ENCODE measurements at regions not wholly inside any gene's neighbourhood (a gene's known extent, or its start where the extent isn't known, plus 50 kb on each side); places are given as distances from the start of the nearest gene placed in this dataset.

GRCh38 chr6:67361264-67361663 is 1273.8 kb upstream of the ADGRB3 start (continued):
- TF ChIP-seq POLR2B (IDR thresholded peaks at IDR 0.05; ENCODE audit: low read depth, partially characterized antibody) (no peak), HMG20A (CRISPR knock-in tag; conservative IDR thresholded peaks at IDR 0.05) (no peak), MBD2 (IDR thresholded peaks at IDR 0.05; ENCODE audit: borderline replicate concordance, low read depth) (no peak), ZNF133 (CRISPR knock-in tag; IDR thresholded peaks at IDR 0.05) (no peak), POU5F1 (IDR thresholded peaks at IDR 0.05; ENCODE audit: borderline replicate concordance, low read depth, low read length, partially characterized antibody) (no peak), CREB3 (tag; conservative IDR thresholded peaks at IDR 0.05; ENCODE audit: low read depth) (0 out of 2 replicates have a peak, but pooled peaks have one; percentile 50), E2F6 (IDR thresholded peaks at IDR 0.05; ENCODE audit: borderline replicate concordance in 1 of 2, extremely low read depth in 1 of 2, insufficient read depth in 1 of 2, insufficient read length in 1 of 2, low read depth in 1 of 2, low read length in 1 of 2, poor library complexity in 1 of 2, severe bottlenecking in 1 of 2) (no peak), CCNT2 (IDR thresholded peaks at IDR 0.05; ENCODE audit: borderline replicate concordance, extremely low read depth, insufficient read length, low read depth, low read length) (no peak), ZC3H11A (IDR thresholded peaks at IDR 0.05; ENCODE audit: low read depth, low read length) (no peak), RFX5 (IDR thresholded peaks at IDR 0.05; ENCODE audit: low read depth, low read length) (no peak), MTA2 (IDR thresholded peaks at IDR 0.05; ENCODE audit: low read depth) (no peak), CTBP1 (IDR thresholded peaks at IDR 0.05; ENCODE audit: borderline replicate concordance) (no peak)

Measured in K562 (cell line).